CD8-positive, alpha-beta memory T cell (primary cell): ENCODE measurements at regions not wholly inside any gene's neighbourhood (a gene's known extent, or its start where the extent isn't known, plus 50 kb on each side); places are given as distances from the start of the nearest gene placed in this dataset.
"Not testable (repeated sequence)": the region's sequence is repeated elsewhere in the genome, so short reads cannot be mapped to it uniquely, and the experiment has no call there.

Source experiments
- CTCF ChIA-PET: fragments of 350-600 bp; sonication (Branson Sonifier 250); formaldehyde crosslinking; loops from one replicate; lab custom pipeline; 2021; ENCODE audit warnings: antibody characterized with exemption; lab: Charles Lee
- POLR2A ChIA-PET: fragments of 350-600 bp; sonication (Branson Sonifier 250); formaldehyde crosslinking; loops from one replicate; lab custom pipeline; 2021; ENCODE audit warnings: antibody characterized with exemption; lab: Charles Lee
- DNase-seq, 5 donors: peaks; one replicate each; pipeline versions ENCODE4 v3.0.0 to v3.0.0-alpha.2; 2020 to 2022; ENCODE audit warnings: mixed read lengths in 1 of 5
- H3K27ac ChIP-seq: one replicate; pipeline ENCODE4 v1.7.0; 2013; ENCODE audit warnings: low read depth, mild to moderate bottlenecking, low read length, moderate library complexity
- H3K27me3 ChIP-seq: 2 replicates; pipeline ENCODE4 v1.7.0; 2013; ENCODE audit warnings: low read length, mild to moderate bottlenecking; ENCODE audit not compliant: insufficient read depth, poor library complexity, severe bottlenecking
- H3K36me3 ChIP-seq: 2 replicates; pipeline ENCODE4 v1.7.0; 2013; ENCODE audit warnings: mild to moderate bottlenecking, low read length, moderate library complexity; ENCODE audit not compliant: insufficient read depth
- H3K4me1 ChIP-seq: 2 replicates; pipeline ENCODE4 v1.7.0; 2013; ENCODE audit warnings: mild to moderate bottlenecking, low read length, moderate library complexity; ENCODE audit not compliant: insufficient read depth
- H3K4me3 ChIP-seq: 2 replicates; pipeline ENCODE4 v1.7.0; 2013; ENCODE audit warnings: mild to moderate bottlenecking, low read length
- H3K9me3 ChIP-seq: 2 replicates; pipeline ENCODE4 v1.7.0; 2013; ENCODE audit warnings: mild to moderate bottlenecking, low read length
- H3K27ac Mint-ChIP-seq, 8 donors: one replicate each; pipeline ENCODE4 v1.8.0; 2020 to 2021; ENCODE audit warnings: mixed read lengths in 8 of 8, mild to moderate bottlenecking in 6 of 8, inconsistent platforms in 3 of 8, moderate library complexity in 3 of 8
- H3K27me3 Mint-ChIP-seq, 2 donors: one replicate each; pipeline ENCODE4 v1.8.0; 2020 to 2021; ENCODE audit warnings: mixed read lengths in 2 of 2, mild to moderate bottlenecking in 1 of 2, moderate library complexity in 1 of 2
- H3K36me3 Mint-ChIP-seq, 3 donors: one replicate each; pipeline ENCODE4 v1.8.0; 2020 to 2021; ENCODE audit warnings: mixed read lengths in 3 of 3, inconsistent platforms in 1 of 3, mild to moderate bottlenecking in 1 of 3
- H3K4me1 Mint-ChIP-seq, 3 donors: one replicate each; pipeline ENCODE4 v1.8.0; 2020 to 2021; ENCODE audit warnings: mixed read lengths in 3 of 3, inconsistent platforms in 1 of 3, mild to moderate bottlenecking in 1 of 3
- H3K4me3 Mint-ChIP-seq, 7 donors: one replicate each; pipeline ENCODE4 v1.8.0; 2020 to 2021; ENCODE audit warnings: mixed read lengths in 7 of 7, mild to moderate bottlenecking in 6 of 7, moderate library complexity in 4 of 7, inconsistent platforms in 2 of 7
- H3K9me3 Mint-ChIP-seq, 5 donors: one replicate each; pipeline ENCODE4 v1.8.0; 2020 to 2022; ENCODE audit warnings: mixed read lengths in 5 of 5, mild to moderate bottlenecking in 3 of 5, moderate library complexity in 2 of 5, inconsistent platforms in 1 of 5

GRCh38 chr7:49708590-49708989, 64.8 kb upstream of the VWC2 start:
- Mint-ChIP-seq H3K9me3 (peaks cover 0 to 7% (median 0%) of the 10 kb centered on the region in 5 donors), H3K27ac (no peak overlapping the region), H3K27me3 (peaks cover 0 to 2% of the 10 kb centered on the region in 2 donors), H3K4me3 (no peak overlapping the region), H3K4me1 (no peaks in the 10 kb centered on the region), H3K36me3 (no peaks in the 10 kb centered on the region)
- Histone ChIP-seq H3K4me1 (no peaks in the 10 kb centered on the region), H3K36me3 (no peaks in the 10 kb centered on the region), H3K27ac (no peak overlapping the region), H3K27me3 (no peaks in the 10 kb centered on the region), H3K9me3 (no peaks in the 10 kb centered on the region), H3K4me3 (no peak overlapping the region)
- ChIA-PET POLR2A (no interaction called here), CTCF (no interaction called here)
- no peak for DNase-seq

DNA sequence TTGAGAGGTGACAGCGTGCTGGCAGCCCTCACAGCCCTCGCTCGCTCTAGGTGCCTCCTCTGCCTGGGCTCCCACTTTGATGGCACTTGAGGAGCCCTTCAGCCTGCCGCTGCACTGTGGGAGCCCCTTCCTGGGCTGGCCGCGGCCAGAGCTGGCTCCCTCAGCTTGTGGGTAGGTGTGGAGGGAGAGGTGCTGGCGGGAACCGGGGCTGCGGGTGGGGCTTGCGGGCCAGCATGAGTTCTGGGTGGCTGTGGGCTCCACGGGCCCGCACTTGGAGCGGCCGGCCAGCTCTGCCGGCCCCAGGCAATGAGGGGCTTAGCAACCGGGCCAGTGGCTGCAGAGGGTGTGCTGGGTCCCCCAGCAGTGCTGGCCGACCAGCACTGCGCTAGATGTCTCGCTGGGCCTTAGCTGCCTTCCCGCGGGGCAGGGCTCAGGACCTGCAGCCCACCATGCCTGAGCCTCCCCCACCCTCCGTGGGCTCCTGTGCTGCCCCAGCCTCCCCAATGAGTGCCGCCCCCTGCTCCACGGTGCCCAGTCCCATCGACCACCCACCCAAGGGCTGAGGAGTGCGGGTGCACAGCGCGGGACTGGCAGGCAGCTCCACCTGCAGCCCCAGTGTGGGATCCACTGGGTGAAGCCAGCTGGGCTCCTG, 62.2 kb upstream of the VWC2 start:
- POLR2A ChIA-PET, H3K27me3 ChIP-seq, DNase-seq, H3K27me3 Mint-ChIP-seq, CTCF ChIA-PET, H3K36me3 ChIP-seq, H3K9me3 ChIP-seq, H3K27ac Mint-ChIP-seq, H3K36me3 Mint-ChIP-seq, H3K4me3 Mint-ChIP-seq, H3K4me1 Mint-ChIP-seq, H3K27ac ChIP-seq, H3K9me3 Mint-ChIP-seq, H3K4me1 ChIP-seq, H3K4me3 ChIP-seq: not testable (repeated sequence)

GRCh38 chr7:49714182-49714581, 59.3 kb upstream of the VWC2 start:
- Mint-ChIP-seq H3K27me3 (peaks cover 0 to 1% of the 10 kb centered on the region in 2 donors), H3K36me3 (no peaks in the 10 kb centered on the region), H3K4me3 (no peak overlapping the region), H3K9me3 (peaks cover 0 to 5% (median 0%) of the 10 kb centered on the region in 5 donors), H3K4me1 (no peaks in the 10 kb centered on the region), H3K27ac (no peak overlapping the region)
- ChIA-PET CTCF (no interaction called here), POLR2A (no interaction called here)
- no peak overlapping the region for H3K4me3 ChIP-seq
- H3K36me3 ChIP-seq = no peaks in the 10 kb centered on the region
- H3K27me3 ChIP-seq = no peaks in the 10 kb centered on the region
- H3K27ac ChIP-seq = no peak overlapping the region
- H3K4me1 ChIP-seq = no peaks in the 10 kb centered on the region
- no peaks in the 10 kb centered on the region for H3K9me3 ChIP-seq
- no peak for DNase-seq

DNA sequence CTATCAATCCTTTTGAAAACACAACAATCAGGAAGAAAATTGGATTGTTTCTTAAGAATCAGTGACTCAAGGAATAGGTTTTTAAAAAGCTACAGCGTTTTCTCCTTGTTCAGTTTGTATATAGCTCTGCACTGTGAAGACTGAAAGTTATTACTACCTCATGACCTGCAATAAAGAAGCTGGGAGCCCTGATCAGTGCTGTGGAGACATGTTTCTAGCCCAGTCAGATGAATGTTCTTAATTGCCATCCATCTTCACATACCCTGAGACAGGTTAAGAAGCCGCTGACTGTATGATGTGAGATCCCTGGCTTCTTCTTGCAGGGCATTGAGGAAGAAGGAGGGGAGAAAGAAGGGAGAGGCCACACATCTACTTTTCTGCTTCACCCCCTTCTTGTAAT, 58.0 kb upstream of the VWC2 start:
- no peak overlapping the region for H3K27ac Mint-ChIP-seq
- H3K4me1 ChIP-seq = no peaks in the 10 kb centered on the region
- no peak overlapping the region for H3K4me3 Mint-ChIP-seq
- DNase-seq = no peak
- H3K36me3 ChIP-seq = no peaks in the 10 kb centered on the region
- no peaks in the 10 kb centered on the region for H3K9me3 ChIP-seq
- no peaks in the 10 kb centered on the region for H3K36me3 Mint-ChIP-seq
- H3K27me3 ChIP-seq = no peaks in the 10 kb centered on the region
- POLR2A ChIA-PET = no interaction called here
- no peak overlapping the region for H3K27ac ChIP-seq
- peaks cover 0 to 6% (median 0%) of the 10 kb centered on the region in 5 donors for H3K9me3 Mint-ChIP-seq
- peaks cover 0 to 1% of the 10 kb centered on the region in 2 donors for H3K27me3 Mint-ChIP-seq
- H3K4me1 Mint-ChIP-seq = no peaks in the 10 kb centered on the region
- CTCF ChIA-PET = no interaction called here
- H3K4me3 ChIP-seq = no peak overlapping the region

- H3K4me1 ChIP-seq = no peaks in the 10 kb centered on the region
- CTCF ChIA-PET = no interaction called here
- H3K27me3 Mint-ChIP-seq = peaks cover 0 to 1% of the 10 kb centered on the region in 2 donors
- no peaks in the 10 kb centered on the region for H3K27me3 ChIP-seq
- H3K4me3 ChIP-seq = no peak overlapping the region
- no peaks in the 10 kb centered on the region for H3K36me3 ChIP-seq
- no peaks in the 10 kb centered on the region for H3K9me3 ChIP-seq
- H3K9me3 Mint-ChIP-seq = peaks cover 0 to 7% (median 3%) of the 10 kb centered on the region in 5 donors
- no peaks in the 10 kb centered on the region for H3K4me1 Mint-ChIP-seq
- no peak overlapping the region for H3K27ac Mint-ChIP-seq
- H3K36me3 Mint-ChIP-seq = no peaks in the 10 kb centered on the region
- H3K27ac ChIP-seq = no peak overlapping the region
- no peak for DNase-seq
- POLR2A ChIA-PET = no interaction called here
- no peak overlapping the region for H3K4me3 Mint-ChIP-seq
Measured at GRCh38 chr7:49717547-49717946, 55.9 kb upstream of the VWC2 start.

DNA sequence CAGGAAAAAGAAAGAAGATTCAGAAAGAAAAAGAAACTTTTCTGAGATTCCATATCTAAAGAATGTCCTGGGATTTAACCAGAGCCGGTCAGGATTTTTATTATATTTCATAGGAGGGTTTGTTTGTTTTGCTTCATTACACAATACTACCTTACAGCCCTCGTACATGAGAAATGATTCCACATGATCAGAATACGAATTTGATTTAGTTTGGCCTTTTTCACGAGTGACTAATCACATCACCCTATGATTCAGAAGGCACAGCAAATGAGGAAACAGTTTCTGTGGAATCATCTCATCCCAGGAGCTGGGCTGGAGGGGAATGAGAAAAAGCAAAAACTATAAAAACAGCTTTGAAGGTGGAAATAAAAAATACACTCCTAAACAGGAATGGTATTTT, 54.7 kb upstream of the VWC2 start:
- Histone ChIP-seq H3K4me3 (no peak overlapping the region), H3K9me3 (no peaks in the 10 kb centered on the region), H3K4me1 (no peaks in the 10 kb centered on the region), H3K36me3 (no peaks in the 10 kb centered on the region), H3K27me3 (no peaks in the 10 kb centered on the region), H3K27ac (no peak overlapping the region)
- peaks cover 0 to 1% of the 10 kb centered on the region in 2 donors for H3K27me3 Mint-ChIP-seq
- H3K9me3 Mint-ChIP-seq = peaks cover 0 to 8% (median 3%) of the 10 kb centered on the region in 5 donors
- CTCF ChIA-PET = no interaction called here
- no peaks in the 10 kb centered on the region for H3K4me1 Mint-ChIP-seq
- no peak for DNase-seq
- peak overlapping the region in 1 of 8 donors; percentile 16 for H3K27ac Mint-ChIP-seq
- no peaks in the 10 kb centered on the region for H3K36me3 Mint-ChIP-seq
- H3K4me3 Mint-ChIP-seq = peak overlapping the region in 1 of 7 donors; percentile 19
- POLR2A ChIA-PET = no interaction called here

GRCh38 chr7:49721441-49721840, 52.0 kb upstream of the VWC2 start:
- no peak for DNase-seq
- peaks cover 0 to under 1% of the 10 kb centered on the region in 2 donors for H3K27me3 Mint-ChIP-seq
- H3K4me1 ChIP-seq = no peaks in the 10 kb centered on the region
- H3K4me1 Mint-ChIP-seq = no peaks in the 10 kb centered on the region
- no peaks in the 10 kb centered on the region for H3K36me3 Mint-ChIP-seq
- no peaks in the 10 kb centered on the region for H3K9me3 ChIP-seq
- no peak overlapping the region for H3K4me3 ChIP-seq
- no peak overlapping the region for H3K4me3 Mint-ChIP-seq
- peaks cover 0 to 9% (median 3%) of the 10 kb centered on the region in 5 donors for H3K9me3 Mint-ChIP-seq
- POLR2A ChIA-PET = no interaction called here
- no peaks in the 10 kb centered on the region for H3K27me3 ChIP-seq
- no peak overlapping the region for H3K27ac ChIP-seq
- no peaks in the 10 kb centered on the region for H3K36me3 ChIP-seq
- H3K27ac Mint-ChIP-seq = peak overlapping the region in 1 of 8 donors; percentile 22
- CTCF ChIA-PET = no interaction called here
